ENCODE measurements at regions not wholly inside any gene's neighbourhood (a gene's known extent, or its start where the extent isn't known, plus 50 kb on each side); places are given as distances from the start of the nearest gene placed in this dataset.
"Not testable (repeated sequence)": the region's sequence is repeated elsewhere in the genome, so short reads cannot be mapped to it uniquely, and the experiment has no call there.

GRCh38 chr21:10346933-10347615 lies 174.3 kb upstream of the TPTE start:
- not testable (repeated sequence) for H3K27ac ChIP-seq (ENCODE audit: low read length); H3K27me3 ChIP-seq (ENCODE audit: insufficient read depth, low read length); H3K4me1 ChIP-seq (ENCODE audit: insufficient read depth, low read length); H3K4me3 ChIP-seq (ENCODE audit: low read length); H3K36me3 ChIP-seq (ENCODE audit: insufficient read depth, low read depth, low read length); H3K9ac ChIP-seq (ENCODE audit: low read depth, low read length)
- peaks cover 67% of the 10 kb centered on the region for H3K9me3 ChIP-seq (ENCODE audit: insufficient read depth, low read depth, low read length)

- H3K4me3 ChIP-seq (ENCODE audit: low read length); H3K27me3 ChIP-seq (ENCODE audit: insufficient read depth, low read length); H3K27ac ChIP-seq (ENCODE audit: low read length); H3K9ac ChIP-seq (ENCODE audit: low read depth, low read length); H3K36me3 ChIP-seq (ENCODE audit: insufficient read depth, low read depth, low read length); H3K4me1 ChIP-seq (ENCODE audit: insufficient read depth, low read length): not testable (repeated sequence)
- peaks cover 73% of the 10 kb centered on the region for H3K9me3 ChIP-seq (ENCODE audit: insufficient read depth, low read depth, low read length)
Measured at GRCh38 chr21:10347675-10348074, 173.7 kb upstream of the TPTE start.

- not testable (repeated sequence) for H3K36me3 ChIP-seq (ENCODE audit: insufficient read depth, low read depth, low read length); H3K27me3 ChIP-seq (ENCODE audit: insufficient read depth, low read length); H3K27ac ChIP-seq (ENCODE audit: low read length); H3K4me1 ChIP-seq (ENCODE audit: insufficient read depth, low read length); H3K9ac ChIP-seq (ENCODE audit: low read depth, low read length); H3K4me3 ChIP-seq (ENCODE audit: low read length)
- H3K9me3 ChIP-seq (ENCODE audit: insufficient read depth, low read depth, low read length), result peaks cover 76% of the 10 kb centered on the region
Measured at GRCh38 chr21:10348150-10348549, 173.2 kb upstream of the TPTE start.

GRCh38 chr21:10354851-10355578 lies 166.4 kb upstream of the TPTE start:
- H3K27ac ChIP-seq (ENCODE audit: low read length); H3K4me1 ChIP-seq (ENCODE audit: insufficient read depth, low read length); H3K27me3 ChIP-seq (ENCODE audit: insufficient read depth, low read length); H3K9ac ChIP-seq (ENCODE audit: low read depth, low read length); H3K36me3 ChIP-seq (ENCODE audit: insufficient read depth, low read depth, low read length): not testable (repeated sequence)
- Histone ChIP-seq H3K4me3 (ENCODE audit: low read length) (0 out of 2 replicates have a peak overlapping the region, but pooled peaks have one; percentile 21), H3K9me3 (ENCODE audit: insufficient read depth, low read depth, low read length) (peaks cover 82% of the 10 kb centered on the region)

- not testable (repeated sequence) for H3K36me3 ChIP-seq (ENCODE audit: insufficient read depth, low read depth, low read length); H3K9ac ChIP-seq (ENCODE audit: low read depth, low read length); H3K27me3 ChIP-seq (ENCODE audit: insufficient read depth, low read length); H3K4me3 ChIP-seq (ENCODE audit: low read length); H3K27ac ChIP-seq (ENCODE audit: low read length); H3K4me1 ChIP-seq (ENCODE audit: insufficient read depth, low read length)
- peaks cover 90% of the 10 kb centered on the region for H3K9me3 ChIP-seq (ENCODE audit: insufficient read depth, low read depth, low read length)
Measured at GRCh38 chr21:10359120-10359519, 162.3 kb upstream of the TPTE start.

- Histone ChIP-seq H3K4me3 (ENCODE audit: low read length) (peak overlapping the region; percentile 7; the same call in 1 of the 2 replicates), H3K9me3 (ENCODE audit: insufficient read depth, low read depth, low read length) (peaks cover 82% of the 10 kb centered on the region)
- H3K4me1 ChIP-seq (ENCODE audit: insufficient read depth, low read length); H3K27ac ChIP-seq (ENCODE audit: low read length); H3K9ac ChIP-seq (ENCODE audit: low read depth, low read length); H3K27me3 ChIP-seq (ENCODE audit: insufficient read depth, low read length); H3K36me3 ChIP-seq (ENCODE audit: insufficient read depth, low read depth, low read length): not testable (repeated sequence)
Measured at GRCh38 chr21:10359911-10360310, 161.5 kb upstream of the TPTE start.

- H3K9ac ChIP-seq (ENCODE audit: low read depth, low read length); H3K4me1 ChIP-seq (ENCODE audit: insufficient read depth, low read length); H3K27me3 ChIP-seq (ENCODE audit: insufficient read depth, low read length); H3K36me3 ChIP-seq (ENCODE audit: insufficient read depth, low read depth, low read length); H3K27ac ChIP-seq (ENCODE audit: low read length); H3K4me3 ChIP-seq (ENCODE audit: low read length): not testable (repeated sequence)
- H3K9me3 ChIP-seq (ENCODE audit: insufficient read depth, low read depth, low read length), result peaks cover 73% of the 10 kb centered on the region
Measured at GRCh38 chr21:10361214-10361736, 160.1 kb upstream of the TPTE start.

- H3K36me3 ChIP-seq (ENCODE audit: insufficient read depth, low read depth, low read length); H3K27ac ChIP-seq (ENCODE audit: low read length); H3K4me3 ChIP-seq (ENCODE audit: low read length); H3K9ac ChIP-seq (ENCODE audit: low read depth, low read length); H3K4me1 ChIP-seq (ENCODE audit: insufficient read depth, low read length); H3K27me3 ChIP-seq (ENCODE audit: insufficient read depth, low read length): not testable (repeated sequence)
- H3K9me3 ChIP-seq (ENCODE audit: insufficient read depth, low read depth, low read length), result peaks cover 63% of the 10 kb centered on the region
Measured at GRCh38 chr21:10362816-10363215, 158.6 kb upstream of the TPTE start.

GRCh38 chr21:10363321-10363720 lies 158.1 kb upstream of the TPTE start:
- H3K4me3 ChIP-seq (ENCODE audit: low read length), result peak overlapping the region; percentile 32; the same call in 1 of the 2 replicates
- H3K9ac ChIP-seq (ENCODE audit: low read depth, low read length); H3K36me3 ChIP-seq (ENCODE audit: insufficient read depth, low read depth, low read length); H3K27ac ChIP-seq (ENCODE audit: low read length); H3K27me3 ChIP-seq (ENCODE audit: insufficient read depth, low read length); H3K4me1 ChIP-seq (ENCODE audit: insufficient read depth, low read length): not testable (repeated sequence)
- H3K9me3 ChIP-seq (ENCODE audit: insufficient read depth, low read depth, low read length), result peaks cover 59% of the 10 kb centered on the region

GRCh38 chr21:10366210-10366609 lies 155.2 kb upstream of the TPTE start:
- H3K36me3 ChIP-seq (ENCODE audit: insufficient read depth, low read depth, low read length); H3K4me1 ChIP-seq (ENCODE audit: insufficient read depth, low read length); H3K9ac ChIP-seq (ENCODE audit: low read depth, low read length); H3K27me3 ChIP-seq (ENCODE audit: insufficient read depth, low read length); H3K4me3 ChIP-seq (ENCODE audit: low read length); H3K27ac ChIP-seq (ENCODE audit: low read length): not testable (repeated sequence)
- peaks cover 36% of the 10 kb centered on the region for H3K9me3 ChIP-seq (ENCODE audit: insufficient read depth, low read depth, low read length)

GRCh38 chr21:10367586-10367985 lies 153.8 kb upstream of the TPTE start:
- not testable (repeated sequence) for H3K27me3 ChIP-seq (ENCODE audit: insufficient read depth, low read length); H3K9ac ChIP-seq (ENCODE audit: low read depth, low read length); H3K36me3 ChIP-seq (ENCODE audit: insufficient read depth, low read depth, low read length); H3K4me1 ChIP-seq (ENCODE audit: insufficient read depth, low read length); H3K27ac ChIP-seq (ENCODE audit: low read length); H3K4me3 ChIP-seq (ENCODE audit: low read length)
- H3K9me3 ChIP-seq (ENCODE audit: insufficient read depth, low read depth, low read length), result peaks cover 22% of the 10 kb centered on the region

- H3K9me3 ChIP-seq (ENCODE audit: insufficient read depth, low read depth, low read length), result peaks cover 18% of the 10 kb centered on the region
- H3K4me1 ChIP-seq (ENCODE audit: insufficient read depth, low read length); H3K4me3 ChIP-seq (ENCODE audit: low read length); H3K27ac ChIP-seq (ENCODE audit: low read length); H3K9ac ChIP-seq (ENCODE audit: low read depth, low read length); H3K27me3 ChIP-seq (ENCODE audit: insufficient read depth, low read length); H3K36me3 ChIP-seq (ENCODE audit: insufficient read depth, low read depth, low read length): not testable (repeated sequence)
Measured at GRCh38 chr21:10368323-10368798, 153.0 kb upstream of the TPTE start.

Data from iPS-20b (cell line).